HEK293T (cell line): ENCODE measurements at regions not wholly inside any gene's neighbourhood (a gene's known extent, or its start where the extent isn't known, plus 50 kb on each side); places are given as distances from the start of the nearest gene placed in this dataset.
A peak's percentile ranks its signal among the peaks of the same experiment; 100 is the strongest.

Source experiments
- CTCF ChIA-PET: fragments of 350-600 bp; formaldehyde crosslinking; extraction: SDS; loops from one replicate; lab custom pipeline; 2021; ENCODE audit warnings: antibody characterized with exemption, inconsistent platforms; lab: Yijun Ruan, JAX
- POLR2A ChIA-PET: fragments of 350-600 bp; formaldehyde crosslinking; extraction: SDS; loops from one replicate; lab custom pipeline; 2020; ENCODE audit warnings: antibody characterized with exemption, inconsistent platforms; lab: Yijun Ruan, JAX
- DNase-seq: peaks from one replicate; pipeline ENCODE4 v3.0.0; 2012; ENCODE audit warnings: mixed read lengths; ENCODE audit errors: extremely low spot score
- ARNT ChIP-seq: fragments of 450-650 bp; IDR thresholded peaks from 2 replicates; pipeline ENCODE4 v1.6.1; 2017; ENCODE audit warnings: mild to moderate bottlenecking
- BHLHE40 ChIP-seq: fragments of 450-650 bp; IDR thresholded peaks from 2 replicates; pipeline ENCODE4 v1.6.1; 2016; ENCODE audit warnings: mild to moderate bottlenecking, moderate library complexity, borderline replicate concordance
- CTBP1 ChIP-seq: fragments of 450-650 bp; IDR thresholded peaks from 2 replicates; pipeline ENCODE4 v1.6.1; 2016; ENCODE audit warnings: borderline replicate concordance
- ELF4 ChIP-seq: fragments of 450-650 bp; IDR thresholded peaks from 2 replicates; pipeline ENCODE4 v1.6.1; 2017; ENCODE audit warnings: antibody characterized with exemption
- FOXA1 ChIP-seq: fragments of 450-650 bp; IDR thresholded peaks from 2 replicates; pipeline ENCODE4 v1.6.1; 2016; ENCODE audit warnings: mild to moderate bottlenecking
- FOXK2 ChIP-seq: fragments of 450-650 bp; IDR thresholded peaks from 2 replicates; pipeline ENCODE4 v1.6.1; 2016; ENCODE audit warnings: mild to moderate bottlenecking
- FOXM1 ChIP-seq: fragments of 450-650 bp; IDR thresholded peaks from 2 replicates; pipeline ENCODE4 v1.6.1; 2017; ENCODE audit warnings: mild to moderate bottlenecking, borderline replicate concordance
- HDGF ChIP-seq: fragments of 450-650 bp; IDR thresholded peaks from 2 replicates; pipeline ENCODE4 v1.6.1; 2017; ENCODE audit warnings: antibody characterized with exemption, borderline replicate concordance
- L3MBTL2 ChIP-seq: fragments of 450-650 bp; conservative IDR thresholded peaks from 2 replicates; pipeline ENCODE4 v1.6.1; 2016; ENCODE audit warnings: mild to moderate bottlenecking
- LEF1 ChIP-seq: fragments of 450-650 bp; IDR thresholded peaks from 2 replicates; pipeline ENCODE4 v1.6.1; 2017; ENCODE audit warnings: mild to moderate bottlenecking, borderline replicate concordance
- NFRKB ChIP-seq: fragments of 450-650 bp; IDR thresholded peaks from 2 replicates; pipeline ENCODE4 v1.6.1; 2016; ENCODE audit warnings: mild to moderate bottlenecking, moderate library complexity
- SP1 ChIP-seq: fragments of 450-650 bp; IDR thresholded peaks from 2 replicates; pipeline ENCODE4 v1.6.1; 2017
- SUZ12 ChIP-seq: fragments of 450-650 bp; IDR thresholded peaks from 2 replicates; pipeline ENCODE4 v1.6.1; 2016; ENCODE audit warnings: mild to moderate bottlenecking
- TARDBP ChIP-seq: fragments of 450-650 bp; IDR thresholded peaks from 2 replicates; pipeline ENCODE4 v1.6.1; 2016
- ZNF384 ChIP-seq: fragments of 450-650 bp; IDR thresholded peaks from 2 replicates; pipeline ENCODE4 v1.6.1; 2016
- TF ChIP-seq, protein P1 (sequence below): fragments of 450-650 bp; IDR thresholded peaks from 2 replicates; pipeline ENCODE4 v1.6.1; 2016

- ChIA-PET CTCF (no interaction called here), POLR2A (no interaction called here)
- no peak for TF ChIP-seq SP1
- TF ChIP-seq L3MBTL2: 0 out of 2 replicates have a peak, but pooled peaks have one; percentile 17
- DNase-seq: peak; percentile 10
Measured at GRCh38 chr3:76264911-76265310, 479.6 kb upstream of the ZNF717 start.

GRCh38 chr3:76266511-76266910 is 481.2 kb upstream of the ZNF717 start:
- ChIA-PET CTCF (no interaction called here), POLR2A (no interaction called here)
- DNase-seq: no peak
- TF ChIP-seq BHLHE40 (no peak), SP1 (no peak), NFRKB (no peak), SUZ12 (no peak), L3MBTL2 (no peak), TARDBP (no peak), ZNF384 (no peak), FOXK2 (no peak), LEF1 (no peak)
- TF ChIP-seq, protein P1, sequence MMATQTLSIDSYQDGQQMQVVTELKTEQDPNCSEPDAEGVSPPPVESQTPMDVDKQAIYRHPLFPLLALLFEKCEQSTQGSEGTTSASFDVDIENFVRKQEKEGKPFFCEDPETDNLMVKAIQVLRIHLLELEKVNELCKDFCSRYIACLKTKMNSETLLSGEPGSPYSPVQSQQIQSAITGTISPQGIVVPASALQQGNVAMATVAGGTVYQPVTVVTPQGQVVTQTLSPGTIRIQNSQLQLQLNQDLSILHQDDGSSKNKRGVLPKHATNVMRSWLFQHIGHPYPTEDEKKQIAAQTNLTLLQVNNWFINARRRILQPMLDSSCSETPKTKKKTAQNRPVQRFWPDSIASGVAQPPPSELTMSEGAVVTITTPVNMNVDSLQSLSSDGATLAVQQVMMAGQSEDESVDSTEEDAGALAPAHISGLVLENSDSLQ: no peak

GRCh38 chr3:76267851-76268380 is 482.6 kb upstream of the ZNF717 start:
- TF ChIP-seq, protein P1: no peak
- no peak for TF ChIP-seq TARDBP
- no peak for TF ChIP-seq SUZ12
- no peak for TF ChIP-seq BHLHE40
- no peak for TF ChIP-seq NFRKB
- no peak for TF ChIP-seq L3MBTL2
- no peak for TF ChIP-seq ARNT
- TF ChIP-seq HDGF: no peak
- no peak for TF ChIP-seq FOXK2
- TF ChIP-seq LEF1: no peak
- TF ChIP-seq FOXM1: no peak
- no peak for TF ChIP-seq ELF4
- no peak for TF ChIP-seq CTBP1
- TF ChIP-seq SP1: no peak
- TF ChIP-seq FOXA1: no peak
- no peak for TF ChIP-seq ZNF384
- POLR2A ChIA-PET: no interaction called here
- DNase-seq: no peak
- CTCF ChIA-PET: no interaction called here

GRCh38 chr3:76293856-76294255 is 508.5 kb upstream of the ZNF717 start:
- ChIA-PET POLR2A (no interaction called here), CTCF (no interaction called here)
- DNase-seq: no peak
- no peak for TF ChIP-seq SP1
- no peak for TF ChIP-seq ZNF384
- TF ChIP-seq ARNT: no peak
- no peak for TF ChIP-seq ELF4
- no peak for TF ChIP-seq NFRKB
- TF ChIP-seq, protein P1: no peak
- TF ChIP-seq SUZ12: no peak
- no peak for TF ChIP-seq L3MBTL2
- no peak for TF ChIP-seq TARDBP
- no peak for TF ChIP-seq FOXK2
- TF ChIP-seq CTBP1: no peak
- TF ChIP-seq LEF1: no peak
- no peak for TF ChIP-seq FOXM1
- no peak for TF ChIP-seq HDGF
- no peak for TF ChIP-seq FOXA1

DNA sequence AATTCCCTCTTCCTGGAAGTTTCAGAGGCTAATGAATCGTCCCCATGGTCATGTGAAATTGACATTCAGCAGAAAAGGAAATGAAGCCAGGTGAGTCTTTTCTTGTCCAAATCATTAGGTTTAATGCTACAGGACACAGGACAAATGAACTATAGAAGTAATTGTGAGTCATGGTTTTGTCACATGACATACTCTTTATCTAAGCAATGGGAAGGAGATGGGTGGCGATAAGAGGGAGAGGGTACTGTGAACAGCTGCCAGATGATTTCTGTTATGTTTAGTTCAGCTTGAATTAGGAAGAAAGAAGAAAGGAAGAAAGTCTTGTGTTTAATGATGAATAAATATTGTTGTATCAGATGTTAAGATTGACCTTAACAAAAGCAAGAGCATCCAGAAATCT is 515.4 kb upstream of the ZNF717 start:
- CTCF ChIA-PET: no interaction called here
- DNase-seq: no peak
- POLR2A ChIA-PET: no interaction called here
- TF ChIP-seq LEF1: no peak

DNA sequence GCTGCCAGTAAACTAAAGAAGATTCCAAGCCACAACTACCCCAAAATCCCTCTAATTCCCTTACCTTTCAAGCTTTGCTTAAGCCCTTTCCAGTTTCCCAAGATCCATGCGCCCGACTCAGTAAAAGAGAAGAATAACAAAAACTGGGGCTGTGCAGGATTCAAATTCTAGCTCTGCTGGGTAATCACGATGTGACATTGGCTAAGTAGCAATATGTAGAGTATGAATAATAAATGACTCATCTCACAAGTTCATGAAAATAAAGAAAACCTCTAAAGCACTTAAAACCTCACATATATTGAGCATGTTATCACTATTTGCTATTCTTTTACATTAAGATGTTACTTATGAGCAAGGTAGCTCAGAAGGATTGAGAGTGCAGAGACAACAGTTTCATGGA is 522.2 kb upstream of the ZNF717 start:
- ChIA-PET CTCF (no interaction called here), POLR2A (no interaction called here)
- no peak for TF ChIP-seq BHLHE40
- TF ChIP-seq LEF1: no peak
- no peak for TF ChIP-seq FOXM1
- no peak for TF ChIP-seq CTBP1
- TF ChIP-seq SP1: no peak
- TF ChIP-seq FOXA1: no peak
- no peak for TF ChIP-seq ELF4
- TF ChIP-seq ARNT: no peak
- TF ChIP-seq ZNF384: no peak
- TF ChIP-seq NFRKB: no peak
- TF ChIP-seq TARDBP: no peak
- TF ChIP-seq FOXK2: no peak
- no peak for TF ChIP-seq SUZ12
- TF ChIP-seq, protein P1: no peak
- TF ChIP-seq HDGF: no peak
- no peak for TF ChIP-seq L3MBTL2
- no peak for DNase-seq
